Trophoblast cell (in vitro differentiated cells and primary cell): ENCODE measurements at regions not wholly inside any gene's neighbourhood (a gene's known extent, or its start where the extent isn't known, plus 50 kb on each side); places are given as distances from the start of the nearest gene placed in this dataset.

Experiments
- DNase-seq, 2 donors: peaks; one replicate each; pipeline ENCODE4 v3.0.0-alpha.2; 2016
- H2AFZ ChIP-seq: 2 replicates; pipeline ENCODE4 v1.6.1; 2013; ENCODE audit warnings: low read length, moderate library complexity, mild to moderate bottlenecking; ENCODE audit not compliant: insufficient read depth, poor library complexity
- H2AK5ac ChIP-seq: 2 replicates; pipeline ENCODE4 v1.6.1; 2013; ENCODE audit warnings: mild to moderate bottlenecking, low read length
- H2BK120ac ChIP-seq: 2 replicates; pipeline ENCODE4 v1.6.1; 2013; ENCODE audit warnings: low read length, mild to moderate bottlenecking, moderate library complexity; ENCODE audit not compliant: insufficient read depth, poor library complexity
- H2BK12ac ChIP-seq: 2 replicates; pipeline ENCODE4 v1.6.1; 2013; ENCODE audit warnings: mild to moderate bottlenecking, low read length, moderate library complexity
- H2BK5ac ChIP-seq: 2 replicates; pipeline ENCODE4 v1.6.1; 2013; ENCODE audit warnings: low read length, low read depth, moderate library complexity, mild to moderate bottlenecking; ENCODE audit not compliant: poor library complexity
- H3K14ac ChIP-seq: 2 replicates; pipeline ENCODE4 v1.6.1; 2013; ENCODE audit warnings: mild to moderate bottlenecking, low read length
- H3K18ac ChIP-seq: 2 replicates; pipeline ENCODE4 v1.6.1; 2013; ENCODE audit warnings: mild to moderate bottlenecking, low read length
- H3K23ac ChIP-seq: 2 replicates; pipeline ENCODE4 v1.6.1; 2013; ENCODE audit warnings: low read length
- H3K27ac ChIP-seq: 2 replicates; pipeline ENCODE4 v1.5.1; 2013; ENCODE audit warnings: low read depth, mild to moderate bottlenecking, inconsistent platforms, low read length, moderate library complexity
- H3K27me3 ChIP-seq: 2 replicates; pipeline ENCODE4 v1.6.1; 2013; ENCODE audit warnings: inconsistent platforms, mild to moderate bottlenecking, low read length, moderate library complexity; ENCODE audit not compliant: insufficient read depth
- H3K36me3 ChIP-seq, 2 experiments: 1 replicate in 1 of 2; 2 replicates in 1 of 2; pipeline ENCODE4 v1.6.1; 2013; ENCODE audit warnings: low read length in 2 of 2, mild to moderate bottlenecking in 2 of 2, moderate library complexity in 1 of 2; ENCODE audit not compliant: insufficient read depth in 2 of 2, control insufficient read depth in 1 of 2
- H3K4ac ChIP-seq: 2 replicates; pipeline ENCODE4 v1.6.1; 2013; ENCODE audit warnings: low read depth, mild to moderate bottlenecking, low read length, moderate library complexity
- H3K4me1 ChIP-seq, 2 experiments: 1 replicate in 1 of 2; 2 replicates in 1 of 2; pipeline ENCODE4 v1.6.1; 2013; ENCODE audit warnings: low read length in 2 of 2, mild to moderate bottlenecking in 2 of 2, moderate library complexity in 1 of 2; ENCODE audit not compliant: insufficient read depth in 2 of 2, control insufficient read depth in 1 of 2
- H3K4me2 ChIP-seq: 2 replicates; pipeline ENCODE4 v1.6.1; 2013; ENCODE audit warnings: inconsistent platforms, mild to moderate bottlenecking, low read length, moderate library complexity
- H3K4me3 ChIP-seq: 2 replicates; pipeline ENCODE4 v1.5.1; 2013; ENCODE audit warnings: mild to moderate bottlenecking, low read depth, low read length, inconsistent platforms
- H3K79me1 ChIP-seq: one replicate; pipeline ENCODE4 v1.6.1; 2013; ENCODE audit warnings: low read length
- H3K79me2 ChIP-seq: 2 replicates; pipeline ENCODE4 v1.6.1; 2013; ENCODE audit warnings: low read length, mild to moderate bottlenecking; ENCODE audit not compliant: control insufficient read depth, insufficient read depth, poor library complexity
- H3K9ac ChIP-seq: 2 replicates; pipeline ENCODE4 v1.6.1; 2013; ENCODE audit warnings: mild to moderate bottlenecking, low read length
- H3K9me3 ChIP-seq: 2 replicates; pipeline ENCODE4 v1.6.1; 2013; ENCODE audit warnings: low read depth, mild to moderate bottlenecking, control low read depth, inconsistent platforms, low read length; ENCODE audit not compliant: insufficient read depth
- H4K12ac ChIP-seq: 2 replicates; pipeline ENCODE4 v1.6.1; 2013; ENCODE audit warnings: low read depth, mild to moderate bottlenecking, low read length, moderate library complexity
- H4K8ac ChIP-seq: 2 replicates; pipeline ENCODE4 v1.6.1; 2013; ENCODE audit warnings: low read depth, mild to moderate bottlenecking, low read length, moderate library complexity
- H4K91ac ChIP-seq: one replicate; pipeline ENCODE4 v1.6.1; 2013; ENCODE audit warnings: low read depth, mild to moderate bottlenecking, low read length, moderate library complexity
- WGBS: extraction: QIAGEN DNeasy Blood & Tissue Kit; methylation state at CpG from one replicate; pipeline ENCODE4 v1.1.7; 2013; ENCODE audit warnings: missing lambda C conversion rate; ENCODE audit not compliant: insufficient read length, insufficient coverage; ENCODE audit errors: extremely low coverage; 5-methylcytosine and 5-hydroxymethylcytosine counted together

- peaks cover 2 to 3% of the 10 kb centered on the region in 2 experiments for H3K4me1 ChIP-seq
- H4K91ac ChIP-seq: no peak overlapping the region
- no peak overlapping the region for H2AK5ac ChIP-seq
- H4K8ac ChIP-seq: no peak overlapping the region
- no peak overlapping the region for H4K12ac ChIP-seq
- H3K18ac ChIP-seq: no peak overlapping the region
- no peak overlapping the region for H3K23ac ChIP-seq
- H2BK5ac ChIP-seq: no peak overlapping the region
- DNase-seq: no peak
- H3K4me3 ChIP-seq: no peak overlapping the region
- no peaks in the 10 kb centered on the region for H3K79me2 ChIP-seq
- H3K27ac ChIP-seq: no peak overlapping the region
- H2BK12ac ChIP-seq: no peak overlapping the region
- no peaks in the 10 kb centered on the region for H3K27me3 ChIP-seq
- no peaks in the 10 kb centered on the region for H3K36me3 ChIP-seq
- WGBS: no CpG with 5 or more reads among the region's 8 CpGs
- no peaks in the 10 kb centered on the region for H3K79me1 ChIP-seq
- no peak overlapping the region for H3K14ac ChIP-seq
- H3K4me2 ChIP-seq: no peak overlapping the region
- no peak overlapping the region for H3K4ac ChIP-seq
- no peak overlapping the region for H2BK120ac ChIP-seq
- no peak overlapping the region for H3K9ac ChIP-seq
- H3K9me3 ChIP-seq: no peaks in the 10 kb centered on the region
- no peak overlapping the region for H2AFZ ChIP-seq
Observed at GRCh38 chr11:15589070-15589626, 474.4 kb downstream of the INSC start.

GRCh38 chr11:15590132-15590531 is 475.4 kb downstream of the INSC start:
- Histone ChIP-seq H4K8ac (no peak overlapping the region), H2BK12ac (no peak overlapping the region), H3K9ac (no peak overlapping the region), H3K79me1 (no peaks in the 10 kb centered on the region), H3K23ac (no peak overlapping the region), H3K79me2 (no peaks in the 10 kb centered on the region), H3K9me3 (no peaks in the 10 kb centered on the region), H3K4me1 (no peaks in the 10 kb centered on the region), H3K18ac (no peak overlapping the region), H2BK5ac (no peak overlapping the region), H3K36me3 (no peaks in the 10 kb centered on the region), H3K27me3 (no peaks in the 10 kb centered on the region), H2BK120ac (no peak overlapping the region), H2AK5ac (no peak overlapping the region), H3K4me2 (no peak overlapping the region), H2AFZ (no peak overlapping the region), H3K4me3 (no peak overlapping the region), H4K91ac (no peak overlapping the region), H3K14ac (no peak overlapping the region), H3K4ac (no peak overlapping the region), H3K27ac (no peak overlapping the region), H4K12ac (no peak overlapping the region)
- no peak for DNase-seq
- WGBS: no CpG with 5 or more reads among the region's 1 CpG

- H2BK5ac ChIP-seq: no peak overlapping the region
- no peak for DNase-seq
- H4K91ac ChIP-seq: no peak overlapping the region
- H3K18ac ChIP-seq: no peak overlapping the region
- no peak overlapping the region for H3K14ac ChIP-seq
- H3K9ac ChIP-seq: no peak overlapping the region
- H3K27ac ChIP-seq: no peak overlapping the region
- no peaks in the 10 kb centered on the region for H3K79me2 ChIP-seq
- no peak overlapping the region for H2BK120ac ChIP-seq
- no peaks in the 10 kb centered on the region for H3K36me3 ChIP-seq
- no peak overlapping the region for H2AK5ac ChIP-seq
- H3K4ac ChIP-seq: no peak overlapping the region
- H3K27me3 ChIP-seq: no peaks in the 10 kb centered on the region
- H3K4me1 ChIP-seq: no peaks in the 10 kb centered on the region
- no peak overlapping the region for H2BK12ac ChIP-seq
- H3K9me3 ChIP-seq: no peaks in the 10 kb centered on the region
- no peak overlapping the region for H4K8ac ChIP-seq
- H3K23ac ChIP-seq: no peak overlapping the region
- H3K4me2 ChIP-seq: no peak overlapping the region
- H3K79me1 ChIP-seq: no peaks in the 10 kb centered on the region
- no peak overlapping the region for H4K12ac ChIP-seq
- H2AFZ ChIP-seq: no peak overlapping the region
- WGBS: no CpG with 5 or more reads among the region's 5 CpGs
- no peak overlapping the region for H3K4me3 ChIP-seq
Observed at GRCh38 chr11:15591112-15591537, 476.4 kb downstream of the INSC start.

- H2BK5ac ChIP-seq: no peak overlapping the region
- no peaks in the 10 kb centered on the region for H3K4me1 ChIP-seq
- H3K9ac ChIP-seq: no peak overlapping the region
- no peak overlapping the region for H3K27ac ChIP-seq
- no peak overlapping the region for H3K4me3 ChIP-seq
- no peaks in the 10 kb centered on the region for H3K79me1 ChIP-seq
- no peak overlapping the region for H2AFZ ChIP-seq
- H3K23ac ChIP-seq: no peak overlapping the region
- H2BK12ac ChIP-seq: no peak overlapping the region
- H2AK5ac ChIP-seq: no peak overlapping the region
- H3K18ac ChIP-seq: no peak overlapping the region
- H3K79me2 ChIP-seq: no peaks in the 10 kb centered on the region
- H3K36me3 ChIP-seq: no peaks in the 10 kb centered on the region
- H3K27me3 ChIP-seq: no peaks in the 10 kb centered on the region
- H3K4me2 ChIP-seq: no peak overlapping the region
- WGBS: no CpG with 5 or more reads among the region's 4 CpGs
- H3K14ac ChIP-seq: no peak overlapping the region
- no peak overlapping the region for H4K91ac ChIP-seq
- H3K4ac ChIP-seq: no peak overlapping the region
- no peak for DNase-seq
- no peak overlapping the region for H2BK120ac ChIP-seq
- no peaks in the 10 kb centered on the region for H3K9me3 ChIP-seq
- H4K12ac ChIP-seq: no peak overlapping the region
- no peak overlapping the region for H4K8ac ChIP-seq
Observed at GRCh38 chr11:15594607-15595006, 479.9 kb downstream of the INSC start.
